Common myeloid progenitor, CD34-positive (primary cell): ENCODE measurements at regions not wholly inside any gene's neighbourhood (a gene's known extent, or its start where the extent isn't known, plus 50 kb on each side); places are given as distances from the start of the nearest gene placed in this dataset.
"Not testable (repeated sequence)": the region's sequence is repeated elsewhere in the genome, so short reads cannot be mapped to it uniquely, and the experiment has no call there.

Experiments
- CTCF ChIA-PET: fragments of 350-600 bp; sonication (Branson Sonifier 250); formaldehyde crosslinking; loops from one replicate; lab custom pipeline; 2021; ENCODE audit warnings: antibody characterized with exemption; lab: Charles Lee
- POLR2A ChIA-PET: fragments of 350-600 bp; sonication (Branson Sonifier 250); formaldehyde crosslinking; loops from one replicate; lab custom pipeline; 2021; ENCODE audit warnings: antibody characterized with exemption; lab: Charles Lee
- DNase-seq, 3 donors: peaks; one replicate each; pipeline versions ENCODE4 v3.0.0 to v3.0.0-alpha.2; 2013
- H3K27ac ChIP-seq, 2 experiments: 1 replicate in 1 of 2; 2 replicates in 1 of 2; pipeline ENCODE4 v1.7.0; 2013; ENCODE audit warnings: inconsistent platforms in 2 of 2, low read length in 2 of 2, mild to moderate bottlenecking in 2 of 2, low read depth in 1 of 2, moderate library complexity in 1 of 2; ENCODE audit not compliant: severe bottlenecking in 2 of 2, insufficient read depth in 1 of 2, poor library complexity in 1 of 2
- H3K27me3 ChIP-seq, 5 experiments: replicated peaks in 2 of 5; 1 replicate in 3 of 5; 2 replicates in 2 of 5; pipeline versions ENCODE4 v1.6.1 to v1.7.0; 2013; ENCODE audit warnings: low read length in 4 of 5, mild to moderate bottlenecking in 2 of 5, moderate library complexity in 2 of 5, inconsistent platforms in 1 of 5; ENCODE audit not compliant: insufficient read depth in 5 of 5, control insufficient read depth in 4 of 5
- H3K36me3 ChIP-seq, 4 experiments: 1 replicate in 2 of 4; 2 replicates in 2 of 4; pipeline versions ENCODE4 v1.6.1 to v1.7.0; 2013; ENCODE audit warnings: low read length in 3 of 4, control low read depth in 1 of 4, mild to moderate bottlenecking in 1 of 4; ENCODE audit not compliant: control insufficient read depth in 4 of 4, insufficient read depth in 4 of 4
- H3K4me1 ChIP-seq, 4 experiments: 1 replicate in 3 of 4; 2 replicates in 1 of 4; pipeline versions ENCODE4 v1.6.1 to v1.7.1; 2013; ENCODE audit warnings: low read length in 3 of 4, mild to moderate bottlenecking in 3 of 4, control low read depth in 1 of 4, inconsistent platforms in 1 of 4, moderate library complexity in 1 of 4; ENCODE audit not compliant: control insufficient read depth in 4 of 4, insufficient read depth in 4 of 4; ENCODE audit errors: control extremely low read depth in 1 of 4
- H3K4me3 ChIP-seq, 7 experiments: 1 replicate in 4 of 7; 2 replicates in 3 of 7; pipeline versions ENCODE4 v1.5.1 to v1.7.0; 2013; ENCODE audit warnings: mild to moderate bottlenecking in 7 of 7, low read length in 6 of 7, moderate library complexity in 6 of 7, inconsistent platforms in 2 of 7, low read depth in 2 of 7, control low read depth in 1 of 7; ENCODE audit not compliant: insufficient read depth in 4 of 7, control insufficient read depth in 1 of 7; ENCODE audit errors: extremely low read depth in 1 of 7
- H3K9me3 ChIP-seq, 5 experiments: 1 replicate in 4 of 5; 2 replicates in 1 of 5; pipeline versions ENCODE4 v1.6.1 to v1.7.1; 2013; ENCODE audit warnings: low read length in 4 of 5, mild to moderate bottlenecking in 2 of 5, inconsistent platforms in 1 of 5, low read depth in 1 of 5, moderate library complexity in 1 of 5; ENCODE audit not compliant: control insufficient read depth in 4 of 5, insufficient read depth in 2 of 5; ENCODE audit errors: control extremely low read depth in 1 of 5
- WGBS: methylation state at CpG from one replicate; pipeline ENCODE4 v1.1.5; 2013; ENCODE audit not compliant: insufficient coverage; 5-methylcytosine and 5-hydroxymethylcytosine counted together

DNA sequence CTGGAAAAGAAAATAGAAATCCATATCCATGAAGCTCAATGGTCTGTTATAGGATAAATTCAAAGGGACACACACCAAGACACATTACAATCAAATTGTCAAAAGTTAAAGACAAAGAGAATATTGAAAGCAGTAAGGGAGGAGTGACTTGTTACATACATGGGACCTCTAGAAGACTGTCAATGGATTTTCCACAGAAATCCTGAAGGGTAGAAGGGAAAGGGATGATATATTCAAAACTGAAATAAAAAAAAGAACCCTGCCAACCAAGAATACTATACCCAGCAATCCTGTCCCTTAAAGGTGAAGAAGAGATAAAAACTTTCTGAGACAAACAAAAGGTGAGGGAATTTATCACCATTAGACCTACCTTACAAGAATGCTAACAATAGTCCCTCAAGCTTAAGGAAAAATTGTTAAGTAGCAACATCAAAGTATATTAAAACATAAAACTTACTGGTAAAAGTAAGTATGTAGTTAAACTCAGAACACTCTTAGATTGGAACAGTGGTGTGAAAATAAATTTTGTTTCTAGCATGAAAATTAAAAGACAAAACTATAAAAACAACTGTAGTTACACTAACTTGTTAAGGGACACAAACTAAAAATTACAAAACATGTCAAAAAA, 103.2 kb upstream of the APP start:
- no peaks in the 10 kb centered on the region for H3K36me3 ChIP-seq
- POLR2A ChIA-PET = no interaction called here
- peaks cover 5 to 44% (median 16%) of the 10 kb centered on the region in 5 experiments for H3K9me3 ChIP-seq
- CTCF ChIA-PET = no interaction called here
- H3K27ac ChIP-seq = no peak overlapping the region
- H3K4me1 ChIP-seq = no peaks in the 10 kb centered on the region
- no peaks in the 10 kb centered on the region for H3K27me3 ChIP-seq
- H3K4me3 ChIP-seq = no peak overlapping the region
- DNase-seq = peak; percentile 2 to 19 (median 17)

GRCh38 chr21:26267389-26267788, 96.8 kb upstream of the APP start:
- no peaks in the 10 kb centered on the region for H3K36me3 ChIP-seq
- POLR2A ChIA-PET = no interaction called here
- DNase-seq = no peak
- no peak overlapping the region for H3K4me3 ChIP-seq
- 100% methylated on average over 3 of the region's 4 CpGs for WGBS
- no peaks in the 10 kb centered on the region for H3K4me1 ChIP-seq
- no peaks in the 10 kb centered on the region for H3K27me3 ChIP-seq
- CTCF ChIA-PET = no interaction called here
- H3K27ac ChIP-seq = no peak overlapping the region
- H3K9me3 ChIP-seq = peaks cover 0 to 15% (median 4%) of the 10 kb centered on the region in 5 experiments

- Histone ChIP-seq H3K27me3 (no peaks in the 10 kb centered on the region), H3K27ac (no peak overlapping the region), H3K4me3 (no peak overlapping the region), H3K9me3 (no peaks in the 10 kb centered on the region), H3K4me1 (no peaks in the 10 kb centered on the region), H3K36me3 (no peaks in the 10 kb centered on the region)
- no peak for DNase-seq
- ChIA-PET CTCF (no interaction called here), POLR2A (no interaction called here)
- WGBS = no CpG with 5 or more reads among the region's 1 CpG
These were observed 75.5 kb upstream of the APP start for GRCh38 chr21:26246073-26246472.

DNA sequence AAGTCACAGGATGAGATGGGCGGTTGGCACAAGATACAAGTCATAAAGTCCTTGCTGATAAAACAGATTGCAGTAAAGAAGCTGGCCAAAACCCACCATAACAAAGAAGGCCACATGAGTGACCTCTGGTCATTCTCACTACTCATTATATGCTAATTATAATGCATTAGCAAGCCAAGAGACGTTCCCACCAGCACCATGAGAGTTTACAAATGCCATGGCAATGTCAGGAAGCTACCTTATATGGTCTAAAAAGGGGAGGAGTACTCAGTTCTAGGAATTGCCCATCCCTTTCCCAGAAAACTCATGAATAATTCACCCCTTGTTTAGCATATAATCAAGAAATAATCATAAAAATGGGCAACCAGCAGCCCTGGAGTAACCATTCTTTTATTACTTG, 74.9 kb upstream of the APP start:
- ChIA-PET POLR2A (no interaction called here), CTCF (no interaction called here)
- Histone ChIP-seq H3K36me3 (no peaks in the 10 kb centered on the region), H3K4me3 (no peak overlapping the region), H3K4me1 (no peaks in the 10 kb centered on the region), H3K27me3 (no peaks in the 10 kb centered on the region), H3K27ac (no peak overlapping the region), H3K9me3 (no peaks in the 10 kb centered on the region)
- DNase-seq = no peak
- WGBS = no CpG with 5 or more reads among the region's 2 CpGs

DNA sequence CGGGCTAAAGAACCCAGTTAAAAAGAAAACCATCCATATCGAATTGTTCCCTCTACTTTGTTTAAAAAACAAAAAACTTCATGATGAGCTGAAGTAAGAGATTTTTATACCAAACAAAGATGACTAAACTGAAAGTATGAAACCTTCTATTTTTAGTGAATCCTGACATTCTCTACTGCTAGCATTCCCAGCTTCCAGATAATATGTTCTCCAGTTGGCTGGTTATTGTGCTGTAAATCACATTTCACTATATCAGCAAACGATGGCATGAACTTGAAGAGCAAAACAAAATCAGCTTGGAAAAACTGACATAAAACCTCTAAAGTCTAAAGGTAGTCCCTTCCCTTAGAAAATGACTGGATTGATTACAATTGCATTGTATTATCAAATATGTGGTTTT, 68.1 kb upstream of the APP start:
- H3K27ac ChIP-seq = no peak overlapping the region
- H3K9me3 ChIP-seq = no peaks in the 10 kb centered on the region
- H3K4me1 ChIP-seq = no peaks in the 10 kb centered on the region
- ChIA-PET CTCF (interaction anchor here (1.1 kb wide), 1 partner anchor 10 kb away, joined by 3 read pairs; no protein-coding TSS in a partner anchor), POLR2A (no interaction called here)
- DNase-seq = no peak
- 80% methylated on average over 1 of the region's 3 CpGs for WGBS
- no peak overlapping the region for H3K4me3 ChIP-seq
- no peaks in the 10 kb centered on the region for H3K27me3 ChIP-seq
- H3K36me3 ChIP-seq = no peaks in the 10 kb centered on the region

DNA sequence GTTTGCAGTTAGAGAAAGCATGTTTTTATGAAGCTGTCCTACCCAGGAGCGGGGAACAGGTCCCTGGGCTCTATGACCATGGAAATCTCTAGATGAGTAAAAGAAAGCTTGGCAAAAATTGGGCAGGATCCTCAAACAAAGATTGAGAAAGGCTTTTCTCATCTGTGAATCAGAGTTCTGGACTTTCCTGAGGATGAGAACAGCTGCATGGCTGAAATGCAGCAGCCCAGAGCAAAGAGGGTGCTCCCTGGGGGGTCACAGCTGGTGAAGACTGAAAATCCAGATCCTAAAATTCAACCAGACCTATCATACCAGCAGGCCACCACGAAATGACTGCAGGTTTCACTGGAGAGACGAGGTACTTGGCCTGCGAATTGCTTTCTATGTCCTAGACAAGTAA, 65.7 kb upstream of the APP start:
- DNase-seq = no peak
- Histone ChIP-seq H3K4me3 (no peak overlapping the region), H3K4me1 (no peaks in the 10 kb centered on the region), H3K27ac (no peak overlapping the region), H3K36me3 (no peaks in the 10 kb centered on the region), H3K9me3 (no peaks in the 10 kb centered on the region), H3K27me3 (no peaks in the 10 kb centered on the region)
- POLR2A ChIA-PET = no interaction called here
- CTCF ChIA-PET = interaction anchor here (0.8 kb wide), 1 partner anchor 39 kb away, joined by 3 read pairs; no protein-coding TSS in a partner anchor
- 88% methylated on average over 4 of the region's 4 CpGs for WGBS

DNA sequence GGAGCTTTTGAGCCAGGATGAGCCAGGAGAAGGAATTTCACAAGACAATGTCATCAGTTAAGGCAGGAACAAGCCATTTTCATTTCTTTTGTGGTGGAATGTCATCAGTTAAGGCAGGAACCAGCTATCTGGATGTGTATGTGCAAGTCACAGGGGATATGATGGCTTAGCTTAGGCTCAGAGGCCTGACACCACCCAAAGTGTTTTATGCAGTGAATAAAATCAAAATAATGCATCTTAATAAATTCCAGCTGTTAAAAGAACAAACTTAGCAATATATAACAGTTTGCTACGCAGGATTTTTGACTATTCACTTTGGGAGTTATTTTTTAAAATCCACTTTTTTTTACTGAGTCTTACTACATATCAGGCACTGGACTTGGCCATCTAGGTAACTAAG, 62.7 kb upstream of the APP start:
- H3K9me3 ChIP-seq, POLR2A ChIA-PET, CTCF ChIA-PET, H3K27ac ChIP-seq, H3K36me3 ChIP-seq, H3K4me3 ChIP-seq, DNase-seq, H3K27me3 ChIP-seq, H3K4me1 ChIP-seq: not testable (repeated sequence)
- no CpG with 5 or more reads among the region's 1 CpG for whole genome bisulfite sequencing
